NCI-H510A treated with DMSO at 0.1 percent for 48 hours (cell line): ENCODE measurements at regions not wholly inside any gene's neighbourhood (a gene's known extent, or its start where the extent isn't known, plus 50 kb on each side); places are given as distances from the start of the nearest gene placed in this dataset.
"Not testable (repeated sequence)": the region's sequence is repeated elsewhere in the genome, so short reads cannot be mapped to it uniquely, and the experiment has no call there.

ENCODE experiments used
- DNase-seq: peaks from one replicate; lab custom pipeline; 2025; lab: John Stamatoyannopoulos, UW

GRCh38 chr6:12479451-12479850 lies 189.3 kb downstream of the EDN1 start:
- DNase-seq, result no peak

GRCh38 chr6:12479881-12480280 lies 189.7 kb downstream of the EDN1 start:
- no peak for DNase-seq

- no peak for DNase-seq
Measured at GRCh38 chr6:12480379-12480778, 190.2 kb downstream of the EDN1 start.

GRCh38 chr6:12481292-12481691 lies 191.1 kb downstream of the EDN1 start:
- DNase-seq, result no peak

GRCh38 chr6:12481850-12482249 lies 191.7 kb downstream of the EDN1 start:
- no peak for DNase-seq

- DNase-seq, result no peak
Measured at GRCh38 chr6:12482386-12483375, 192.5 kb downstream of the EDN1 start.

GRCh38 chr6:12483712-12484111 lies 193.6 kb downstream of the EDN1 start:
- DNase-seq, result no peak

GRCh38 chr6:12484519-12484918 lies 194.4 kb downstream of the EDN1 start:
- DNase-seq, result no peak

- DNase-seq, result no peak
Measured at GRCh38 chr6:12485226-12485764, 195.1 kb downstream of the EDN1 start.

GRCh38 chr6:12485837-12486236 lies 195.7 kb downstream of the EDN1 start:
- no peak for DNase-seq

GRCh38 chr6:12490351-12490903 lies 200.3 kb downstream of the EDN1 start:
- no peak for DNase-seq

GRCh38 chr6:12490904-12491571 lies 200.9 kb downstream of the EDN1 start:
- no peak for DNase-seq

- not testable (repeated sequence) for DNase-seq
Measured at GRCh38 chr6:12492929-12493328, 202.8 kb downstream of the EDN1 start.

- no peak for DNase-seq
Measured at GRCh38 chr6:12493446-12493845, 203.3 kb downstream of the EDN1 start.

GRCh38 chr6:12494161-12494560 lies 204.0 kb downstream of the EDN1 start:
- no peak for DNase-seq

GRCh38 chr6:12501990-12502389 lies 211.8 kb downstream of the EDN1 start:
- DNase-seq, result no peak

- no peak for DNase-seq
Measured at GRCh38 chr6:12504325-12504966, 212.1 kb upstream of the PHACTR1 start.

- DNase-seq, result no peak
Measured at GRCh38 chr6:12505486-12505885, 211.1 kb upstream of the PHACTR1 start.

- no peak for DNase-seq
Measured at GRCh38 chr6:12506159-12506558, 210.4 kb upstream of the PHACTR1 start.

- DNase-seq, result no peak
Measured at GRCh38 chr6:12507636-12508035, 208.9 kb upstream of the PHACTR1 start.

GRCh38 chr6:12508553-12508952 lies 208.0 kb upstream of the PHACTR1 start:
- DNase-seq, result no peak

GRCh38 chr6:12509060-12509459 lies 207.5 kb upstream of the PHACTR1 start:
- no peak for DNase-seq
